ENCODE measurements at regions not wholly inside any gene's neighbourhood (a gene's known extent, or its start where the extent isn't known, plus 50 kb on each side); places are given as distances from the start of the nearest gene placed in this dataset.

DNA sequence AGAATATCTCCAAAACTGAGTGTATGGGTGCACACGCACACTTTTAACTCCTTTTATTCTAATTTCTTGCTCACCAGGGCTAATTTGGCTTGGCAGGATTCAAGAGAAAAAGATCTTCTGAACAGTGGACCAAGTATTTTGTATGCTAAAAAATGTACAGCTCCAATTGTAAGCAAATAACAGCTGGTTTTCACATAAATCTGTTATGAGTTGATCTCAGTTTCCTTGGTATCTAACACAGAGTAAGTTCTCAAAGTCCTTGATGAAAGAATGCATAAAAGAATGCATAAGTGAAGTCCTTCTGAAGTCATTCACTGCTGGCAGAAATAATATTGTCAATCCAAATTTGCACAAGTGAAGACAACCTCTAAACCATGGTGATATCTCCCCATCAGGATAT lies 213.0 kb downstream of the OMA1 start:
- TF ChIP-seq, protein P1, sequence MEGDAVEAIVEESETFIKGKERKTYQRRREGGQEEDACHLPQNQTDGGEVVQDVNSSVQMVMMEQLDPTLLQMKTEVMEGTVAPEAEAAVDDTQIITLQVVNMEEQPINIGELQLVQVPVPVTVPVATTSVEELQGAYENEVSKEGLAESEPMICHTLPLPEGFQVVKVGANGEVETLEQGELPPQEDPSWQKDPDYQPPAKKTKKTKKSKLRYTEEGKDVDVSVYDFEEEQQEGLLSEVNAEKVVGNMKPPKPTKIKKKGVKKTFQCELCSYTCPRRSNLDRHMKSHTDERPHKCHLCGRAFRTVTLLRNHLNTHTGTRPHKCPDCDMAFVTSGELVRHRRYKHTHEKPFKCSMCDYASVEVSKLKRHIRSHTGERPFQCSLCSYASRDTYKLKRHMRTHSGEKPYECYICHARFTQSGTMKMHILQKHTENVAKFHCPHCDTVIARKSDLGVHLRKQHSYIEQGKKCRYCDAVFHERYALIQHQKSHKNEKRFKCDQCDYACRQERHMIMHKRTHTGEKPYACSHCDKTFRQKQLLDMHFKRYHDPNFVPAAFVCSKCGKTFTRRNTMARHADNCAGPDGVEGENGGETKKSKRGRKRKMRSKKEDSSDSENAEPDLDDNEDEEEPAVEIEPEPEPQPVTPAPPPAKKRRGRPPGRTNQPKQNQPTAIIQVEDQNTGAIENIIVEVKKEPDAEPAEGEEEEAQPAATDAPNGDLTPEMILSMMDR (IDR thresholded peaks at IDR 0.05; ENCODE audit: extremely low read depth, missing control alignments): no peak
- no peak for DNase-seq (ENCODE audit: low spot score)

DNA sequence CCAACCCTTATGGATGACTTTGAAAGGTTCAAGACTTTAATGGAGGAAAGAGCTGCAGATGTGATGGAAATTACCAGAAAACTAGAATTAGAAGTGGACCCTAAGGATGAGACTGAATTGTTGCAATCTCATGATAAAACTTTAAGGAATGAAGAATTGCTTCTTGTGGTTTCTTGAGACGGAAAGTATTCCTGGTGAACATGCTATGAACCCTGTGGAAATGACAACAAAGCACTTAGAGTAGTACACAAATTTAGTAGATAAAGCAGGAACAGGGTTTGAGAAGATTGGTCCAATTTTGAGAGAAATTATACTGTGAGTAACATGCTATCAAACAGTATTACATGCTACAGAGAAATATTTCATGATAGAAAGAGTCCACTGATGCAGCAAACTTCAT lies 215.4 kb downstream of the OMA1 start:
- TF ChIP-seq, protein P1 (IDR thresholded peaks at IDR 0.05; ENCODE audit: extremely low read depth, missing control alignments): no peak
- no peak for DNase-seq (ENCODE audit: low spot score)

DNA sequence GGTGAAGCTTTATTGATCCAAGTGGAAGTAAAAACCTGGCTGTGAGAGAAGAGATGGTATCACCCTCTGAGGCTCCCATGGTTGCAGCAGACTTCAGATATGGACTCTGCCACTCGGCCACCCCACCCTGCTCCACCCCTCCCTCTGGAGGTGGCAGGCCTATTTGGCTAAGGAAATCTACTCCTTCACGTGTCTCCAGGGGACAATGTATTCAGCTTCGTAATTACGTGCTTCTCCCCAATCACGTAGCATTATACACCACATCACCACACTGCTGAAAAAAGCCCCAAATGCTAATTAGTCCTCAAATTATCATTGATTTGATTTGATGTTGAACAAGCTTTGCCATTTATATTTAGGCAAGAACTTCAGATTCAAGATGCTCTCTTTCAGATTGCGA lies 220.7 kb downstream of the OMA1 start:
- TF ChIP-seq, protein P1 (IDR thresholded peaks at IDR 0.05; ENCODE audit: extremely low read depth, missing control alignments): no peak
- DNase-seq (ENCODE audit: low spot score): peak; percentile 7

DNA sequence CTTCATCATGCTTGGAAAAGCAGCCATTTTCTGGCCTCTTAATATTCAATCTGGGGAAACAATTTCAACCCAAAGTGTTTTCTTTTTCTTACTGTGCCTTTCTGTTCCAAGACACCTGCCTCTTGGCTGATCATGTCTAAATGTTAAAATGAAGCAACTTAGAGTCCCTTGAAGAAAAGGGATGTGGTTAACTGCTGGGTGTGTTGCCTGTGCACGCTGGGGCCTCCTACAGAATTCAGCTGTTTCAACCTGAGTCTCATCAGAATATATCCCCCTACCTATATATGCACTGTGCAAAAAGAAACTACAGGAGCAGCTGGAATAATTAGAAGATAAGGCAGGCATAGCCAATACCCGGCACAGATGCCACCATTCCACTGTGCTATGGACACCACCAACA lies 222.0 kb downstream of the OMA1 start:
- DNase-seq (ENCODE audit: low spot score): peak; percentile 18
- TF ChIP-seq, protein P1 (IDR thresholded peaks at IDR 0.05; ENCODE audit: extremely low read depth, missing control alignments): no peak

DNA sequence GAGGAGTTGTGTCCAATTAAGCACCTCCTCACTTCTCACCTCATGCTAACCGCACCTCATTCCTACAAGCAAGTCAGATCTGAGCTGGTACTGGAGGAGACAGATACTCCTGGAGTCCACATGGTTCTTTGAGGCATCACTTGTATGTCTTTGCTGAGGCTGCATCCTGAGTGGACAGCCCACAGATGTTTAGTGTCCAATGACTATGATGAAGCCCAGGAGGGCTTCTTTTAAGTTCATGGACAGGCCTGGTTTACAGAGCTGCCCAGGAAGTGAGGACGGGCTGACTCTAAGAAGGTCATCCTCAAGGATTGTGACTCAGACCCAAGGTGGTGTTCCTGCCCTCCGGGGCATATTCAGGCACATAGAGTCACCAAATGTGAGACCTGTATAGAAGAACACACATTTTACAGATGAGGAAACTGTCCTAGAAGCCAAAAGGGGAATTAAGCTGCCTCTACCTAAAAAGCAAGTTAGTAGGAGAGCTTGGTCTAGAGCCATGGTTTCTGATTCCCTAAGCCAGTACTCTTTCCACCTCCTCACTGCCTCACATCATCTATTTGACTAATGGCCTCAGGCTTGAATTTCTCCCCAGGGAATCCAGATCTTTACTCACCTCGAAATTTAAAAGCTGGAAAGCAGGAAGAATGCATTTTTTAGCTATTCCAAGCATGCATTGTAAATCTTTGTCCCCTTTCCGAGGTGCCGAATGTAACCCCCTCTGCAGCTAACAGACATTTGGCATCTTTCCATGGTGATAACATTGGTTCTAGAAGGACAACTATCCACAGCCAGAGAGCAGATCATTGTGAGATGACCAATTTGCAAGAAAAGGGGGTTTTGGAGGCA lies 228.1 kb downstream of the OMA1 start:
- TF ChIP-seq, protein P1 (IDR thresholded peaks at IDR 0.05; ENCODE audit: extremely low read depth, missing control alignments): no peak
- DNase-seq (ENCODE audit: low spot score): no peak

DNA sequence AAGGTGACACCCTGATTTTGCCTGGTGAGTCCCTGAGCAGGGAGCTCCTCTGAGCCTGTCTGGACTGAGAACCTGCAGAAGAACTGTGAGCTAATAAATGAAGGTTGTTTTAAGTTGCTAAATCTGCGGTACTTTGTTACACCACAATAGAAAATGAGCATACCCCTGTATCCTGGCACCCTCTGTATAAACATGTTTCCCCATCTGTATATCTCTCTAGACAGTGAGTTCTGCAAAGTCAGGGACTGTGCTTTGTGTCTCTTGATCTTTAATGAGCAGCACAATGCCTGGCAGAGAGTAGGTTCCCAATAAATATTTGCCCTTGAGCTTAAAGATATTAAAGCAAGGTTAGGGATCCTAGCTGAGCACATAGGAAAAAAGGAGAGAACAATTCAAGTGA lies 228.8 kb downstream of the OMA1 start:
- no peak for DNase-seq (ENCODE audit: low spot score)
- TF ChIP-seq, protein P1 (IDR thresholded peaks at IDR 0.05; ENCODE audit: extremely low read depth, missing control alignments): no peak

DNA sequence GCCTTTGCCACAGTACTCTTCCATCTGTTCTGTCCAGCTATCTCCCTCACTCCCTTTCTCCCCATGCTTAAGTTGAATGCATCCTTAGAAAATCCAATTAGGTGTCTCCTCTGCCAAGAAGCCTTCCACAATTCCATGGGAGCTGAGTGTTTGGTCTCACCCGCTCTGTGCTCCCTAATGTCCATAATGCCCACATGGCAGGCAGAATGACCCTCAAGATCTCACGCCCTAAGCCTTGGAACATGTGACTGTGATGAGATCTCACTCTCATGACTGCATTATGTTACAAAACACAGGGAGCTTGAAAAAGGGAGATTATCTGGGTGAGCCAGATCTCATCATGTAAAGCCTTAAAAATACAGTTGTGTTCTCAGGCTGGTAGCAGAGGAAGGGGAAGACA lies 229.4 kb downstream of the OMA1 start:
- TF ChIP-seq, protein P1 (IDR thresholded peaks at IDR 0.05; ENCODE audit: extremely low read depth, missing control alignments): no peak
- DNase-seq (ENCODE audit: low spot score): no peak
